Adrenal gland (tissue), 9 donors: ENCODE measurements at regions not wholly inside any gene's neighbourhood (a gene's known extent, or its start where the extent isn't known, plus 50 kb on each side); places are given as distances from the start of the nearest gene placed in this dataset.

ENCODE experiments used
- DNase-seq, 7 donors: peaks; one replicate each; pipeline ENCODE4 v3.0.0-alpha.2; 2019 to 2020
- H3K27ac ChIP-seq, 5 donors: fragments of 200-600 bp; sonication (generic) in 4 of 5; 1 replicate in 3 of 5; 2 replicates in 2 of 5; pipeline versions ENCODE4 v1.5.1 to v1.8.0; 2016 to 2020; ENCODE audit warnings: mild to moderate bottlenecking in 1 of 5
- H3K27me3 ChIP-seq: fragments of 200-600 bp; 2 replicates; pipeline ENCODE4 v1.8.0; 2021
- H3K36me3 ChIP-seq, 2 donors: fragments of 200-600 bp; replicated peaks in 1 of 2; 1 replicate in 1 of 2; 2 replicates in 1 of 2; pipeline versions ENCODE4 v1.5.1 to v1.8.0; 2018 to 2022
- H3K4me1 ChIP-seq, 2 donors: fragments of 200-600 bp; replicated peaks in 1 of 2; 1 replicate in 1 of 2; 2 replicates in 1 of 2; pipeline versions ENCODE4 v1.5.1 to v1.8.0; 2018 to 2021
- H3K4me3 ChIP-seq, 4 donors: fragments of 200-600 bp; sonication (generic) in 3 of 4; one replicate each; pipeline ENCODE4 v1.5.1; 2016 to 2018
- H3K9me3 ChIP-seq, 3 donors: fragments of 200-600 bp; sonication (generic) in 1 of 3; replicated peaks in 1 of 3; 1 replicate in 2 of 3; 2 replicates in 1 of 3; pipeline versions ENCODE4 v1.5.1 to v1.8.0; 2016 to 2021
- CTCF ChIP-seq, 6 experiments: fragments of 450-650 bp in 4 of 6; fragments of 200-600 bp in 2 of 6; sonication (generic) in 1 of 6; IDR thresholded peaks; 1 replicate in 5 of 6; 2 replicates in 1 of 6; pipeline versions ENCODE4 v1.5.1 to v1.8.0; 2016 to 2021; ENCODE audit warnings: antibody characterized with exemption in 6 of 6, mild to moderate bottlenecking in 2 of 6, moderate library complexity in 1 of 6
- POLR2A ChIP-seq, 2 donors: fragments of 450-650 bp; IDR thresholded peaks; one replicate each; pipeline ENCODE4 v1.6.1; 2017; ENCODE audit warnings: antibody characterized with exemption in 2 of 2, mild to moderate bottlenecking in 2 of 2, moderate library complexity in 1 of 2
- WGBS, 4 donors: extraction: QIAGEN DNeasy Blood & Tissue Kit in 2 of 4; methylation state at CpG; one replicate each; pipeline versions ENCODE4 v1.1.5 to v1.1.7; 2013 to 2017; 5-methylcytosine and 5-hydroxymethylcytosine counted together
- intact Hi-C, 2 donors: fragments of 100-400 bp; cut with DNase I; formaldehyde crosslinking; loops; one replicate each; pipeline versions ENCODE4 v1.14.1 to v1.15.0; 2022 to 2023
- donor health status: healthy with polysubstance abuse.
- donor health status: Bipolar disorder and iron deficiency.
- donor health status: DM: yes; HTN: yes; CAD: no.
- donor health status: DM: no; HTN: no; CAD: no.
- donor health status: DM: no; HTN: no; CAD: no.

GRCh38 chr2:81495556-81495955, 1191.0 kb upstream of the LRRTM1 start:
- Histone ChIP-seq H3K27me3 (no peaks in the 10 kb centered on the region), H3K27ac (no peak overlapping the region), H3K4me3 (no peak overlapping the region), H3K4me1 (no peaks in the 10 kb centered on the region), H3K9me3 (no peaks in the 10 kb centered on the region), H3K36me3 (no peaks in the 10 kb centered on the region)
- TF ChIP-seq CTCF (IDR thresholded peaks at IDR 0.05) (no peak), POLR2A (IDR thresholded peaks at IDR 0.05) (no peak)
- no peak for DNase-seq
- intact Hi-C loops, result no loop called here
- WGBS, 4 donors, result 69 to 84% (median 76%) methylated on average over 2 of the region's 2 CpGs

DNA sequence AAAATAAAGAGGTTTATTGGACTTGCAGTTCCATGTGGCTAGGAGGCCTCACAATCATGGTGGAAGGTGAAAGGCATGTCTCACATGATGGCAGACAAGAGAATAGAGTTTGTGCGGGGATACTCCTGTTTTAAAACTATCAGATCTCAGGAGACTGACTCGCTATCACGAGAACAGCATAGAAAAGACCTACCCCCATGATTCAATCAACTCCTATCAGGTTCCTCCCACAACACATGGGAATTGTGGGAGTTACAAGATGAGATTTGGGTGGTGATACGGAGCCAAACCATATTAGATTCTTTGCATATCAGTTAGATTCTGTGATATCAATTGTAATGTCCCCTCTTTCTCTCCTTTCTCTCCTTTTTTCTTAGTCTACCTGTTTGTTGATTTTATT, 1178.7 kb upstream of the LRRTM1 start:
- no peaks in the 10 kb centered on the region for H3K4me1 ChIP-seq
- H3K27me3 ChIP-seq, result no peaks in the 10 kb centered on the region
- no peak overlapping the region for H3K27ac ChIP-seq
- H3K9me3 ChIP-seq, result no peaks in the 10 kb centered on the region
- 80 to 88% (median 86%) methylated on average over 4 of the region's 4 CpGs for WGBS, 4 donors
- H3K4me3 ChIP-seq, result no peak overlapping the region
- no peak for DNase-seq
- H3K36me3 ChIP-seq, result no peaks in the 10 kb centered on the region
- intact Hi-C loops, result no loop called here
- TF ChIP-seq CTCF (IDR thresholded peaks at IDR 0.05), result no peak
- TF ChIP-seq POLR2A (IDR thresholded peaks at IDR 0.05), result no peak

DNA sequence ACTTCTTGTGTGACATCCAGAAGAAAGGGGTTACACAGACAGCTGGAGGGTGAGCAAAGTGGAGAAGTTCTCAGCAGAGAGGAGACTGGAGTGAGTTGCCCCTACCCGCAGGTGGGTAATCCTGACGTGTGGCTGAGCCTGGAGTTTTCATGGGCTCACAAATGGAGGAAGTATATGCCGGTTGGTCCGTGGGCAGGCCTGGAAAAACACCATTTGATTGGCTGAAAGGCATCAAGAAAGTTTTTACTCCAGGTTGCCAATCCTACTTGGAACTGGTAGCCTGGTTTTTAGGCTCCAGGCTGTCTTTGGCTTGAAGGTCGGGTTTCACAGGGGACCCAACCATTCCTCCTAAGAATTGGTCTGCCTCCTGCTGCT, 1177.4 kb upstream of the LRRTM1 start:
- Histone ChIP-seq H3K4me3 (no peak overlapping the region), H3K36me3 (no peaks in the 10 kb centered on the region), H3K27me3 (no peaks in the 10 kb centered on the region), H3K4me1 (no peaks in the 10 kb centered on the region), H3K9me3 (no peaks in the 10 kb centered on the region), H3K27ac (no peak overlapping the region)
- peak in 1 of 7 donors; percentile 6 for DNase-seq
- TF ChIP-seq POLR2A (IDR thresholded peaks at IDR 0.05), result no peak
- TF ChIP-seq CTCF (IDR thresholded peaks at IDR 0.05), result no peak
- WGBS, 4 donors, result 79 to 84% (median 83%) methylated on average over 4 to 5 of the region's 5 CpGs
- intact Hi-C loops, result no loop called here

GRCh38 chr2:81481242-81481993, 1176.9 kb upstream of the LRRTM1 start:
- Histone ChIP-seq H3K9me3 (no peaks in the 10 kb centered on the region), H3K36me3 (no peaks in the 10 kb centered on the region), H3K4me3 (no peak overlapping the region), H3K4me1 (no peaks in the 10 kb centered on the region), H3K27me3 (no peaks in the 10 kb centered on the region), H3K27ac (no peak overlapping the region)
- no peak for TF ChIP-seq CTCF (IDR thresholded peaks at IDR 0.05)
- no peak for TF ChIP-seq POLR2A (IDR thresholded peaks at IDR 0.05)
- DNase-seq, result peak in 1 of 7 donors; percentile 21
- WGBS, 4 donors, result 88 to 94% (median 90%) methylated on average over 20 to 39 of the region's 39 CpGs
- intact Hi-C loops, result no loop called here
